ENCODE measurements at regions not wholly inside any gene's neighbourhood (a gene's known extent, or its start where the extent isn't known, plus 50 kb on each side); places are given as distances from the start of the nearest gene placed in this dataset.

GRCh38 chr14:61923348-61923747, 161.1 kb downstream of the SNAPC1 start:
- TF ChIP-seq POU5F1 (IDR thresholded peaks at IDR 0.05; ENCODE audit: borderline replicate concordance, low read depth, low read length, partially characterized antibody) = no peak
- TF ChIP-seq, protein P1, sequence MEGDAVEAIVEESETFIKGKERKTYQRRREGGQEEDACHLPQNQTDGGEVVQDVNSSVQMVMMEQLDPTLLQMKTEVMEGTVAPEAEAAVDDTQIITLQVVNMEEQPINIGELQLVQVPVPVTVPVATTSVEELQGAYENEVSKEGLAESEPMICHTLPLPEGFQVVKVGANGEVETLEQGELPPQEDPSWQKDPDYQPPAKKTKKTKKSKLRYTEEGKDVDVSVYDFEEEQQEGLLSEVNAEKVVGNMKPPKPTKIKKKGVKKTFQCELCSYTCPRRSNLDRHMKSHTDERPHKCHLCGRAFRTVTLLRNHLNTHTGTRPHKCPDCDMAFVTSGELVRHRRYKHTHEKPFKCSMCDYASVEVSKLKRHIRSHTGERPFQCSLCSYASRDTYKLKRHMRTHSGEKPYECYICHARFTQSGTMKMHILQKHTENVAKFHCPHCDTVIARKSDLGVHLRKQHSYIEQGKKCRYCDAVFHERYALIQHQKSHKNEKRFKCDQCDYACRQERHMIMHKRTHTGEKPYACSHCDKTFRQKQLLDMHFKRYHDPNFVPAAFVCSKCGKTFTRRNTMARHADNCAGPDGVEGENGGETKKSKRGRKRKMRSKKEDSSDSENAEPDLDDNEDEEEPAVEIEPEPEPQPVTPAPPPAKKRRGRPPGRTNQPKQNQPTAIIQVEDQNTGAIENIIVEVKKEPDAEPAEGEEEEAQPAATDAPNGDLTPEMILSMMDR (IDR thresholded peaks at IDR 0.05 in 2 of 3, conservative IDR thresholded peaks at IDR 0.05 in 1 of 3; ENCODE audit: insufficient read depth in 2 of 3, low read depth in 1 of 3, low read length in 3 of 3) = peak in 1 of 3 experiments; percentile 13; a peak in 2 of 6 replicates
- TF ChIP-seq ZNF785 (CRISPR knock-in tag; IDR thresholded peaks at IDR 0.05) = no peak
- no peak for TF ChIP-seq TEAD4 (IDR thresholded peaks at IDR 0.05; ENCODE audit: low read length)
- TF ChIP-seq TEAD4 (CRISPR knock-in tag; IDR thresholded peaks at IDR 0.05; ENCODE audit: borderline replicate concordance) = no peak
- no peak for TF ChIP-seq CBX1 (IDR thresholded peaks at IDR 0.05; ENCODE audit: low read depth)
- no peak for TF ChIP-seq POLR2A (conservative IDR thresholded peaks at IDR 0.05)
- TF ChIP-seq RBM22 (IDR thresholded peaks at IDR 0.05; ENCODE audit: low read depth, low read length, poor library complexity, severe bottlenecking) = no peak
- TF ChIP-seq POLR2G (IDR thresholded peaks at IDR 0.05; ENCODE audit: low read depth, low read length) = no peak
- no peak for TF ChIP-seq PHF20 (IDR thresholded peaks at IDR 0.05; ENCODE audit: partially characterized antibody)
